ENCODE measurements at regions not wholly inside any gene's neighbourhood (a gene's known extent, or its start where the extent isn't known, plus 50 kb on each side); places are given as distances from the start of the nearest gene placed in this dataset.
A peak's percentile ranks its signal among the peaks of the same experiment; 100 is the strongest.

GRCh38 chr1:39087435-39087834, 61.3 kb downstream of the NDUFS5 start:
- in situ Hi-C loops (cut with MboI), result no loop called here
- no peak overlapping the region for H3K9ac ChIP-seq (ENCODE audit: control insufficient read depth, insufficient read depth, low read length)
- ChIA-PET CTCF (interaction anchor here (0.6 kb wide), 1 partner anchor 14 kb away, joined by 3 read pairs; no protein-coding TSS in a partner anchor), RAD21 (ENCODE audit: unreplicated experiment) (interaction anchor here (0.7 kb wide), 1 partner anchor 422 kb away, joined by 4 read pairs; no protein-coding TSS in a partner anchor), POLR2A (interaction anchor here (0.6 kb wide), 1 partner anchor 202 kb away, joined by 3 read pairs; no protein-coding TSS in a partner anchor), SMC1A (ENCODE audit: uncharacterized antibody, unreplicated experiment) (interaction anchor here (0.6 kb wide), 1 partner anchor 521 kb away, joined by 3 read pairs; no protein-coding TSS in a partner anchor)
- H3K27ac ChIP-seq (ENCODE audit: control insufficient read depth, insufficient read depth), result no peak overlapping the region
- H3K4me3 ChIP-seq, result no peak overlapping the region
- intact Hi-C loops (cut with micrococcal nuclease; ENCODE audit: unreplicated experiment), result no loop called here
- peak overlapping the region; percentile 50; the same call in 1 of the 2 replicates for H3K4me2 ChIP-seq (ENCODE audit: control insufficient read depth, insufficient read depth)
- H3K27me3 ChIP-seq (replicated peaks in 1 of 2; ENCODE audit: control insufficient read depth in 2 of 2, insufficient read depth in 2 of 2, low read length in 1 of 2), result peaks cover 0 to 3% of the 10 kb centered on the region in 2 experiments; a peak in 3 of 4 replicates
- BruUV-seq (replicated peaks), result no TSS peak
- no peaks in the 10 kb centered on the region for H3K79me2 ChIP-seq (ENCODE audit: control insufficient read depth, insufficient read depth, low read length)
- no peak overlapping the region for H2AFZ ChIP-seq (ENCODE audit: control insufficient read depth, low read depth, low read length)
- H3K4me1 ChIP-seq (ENCODE audit: control insufficient read depth, insufficient read depth, low read length), result peaks cover 13% of the 10 kb centered on the region
- no peaks in the 10 kb centered on the region for H4K20me1 ChIP-seq (ENCODE audit: control insufficient read depth, insufficient read depth)
- TF ChIP-seq MTA3 (IDR thresholded peaks at IDR 0.05; ENCODE audit: borderline replicate concordance, low read length) (no peak), PKNOX1 (IDR thresholded peaks at IDR 0.05) (no peak)
- TF ChIP-seq, protein P1, sequence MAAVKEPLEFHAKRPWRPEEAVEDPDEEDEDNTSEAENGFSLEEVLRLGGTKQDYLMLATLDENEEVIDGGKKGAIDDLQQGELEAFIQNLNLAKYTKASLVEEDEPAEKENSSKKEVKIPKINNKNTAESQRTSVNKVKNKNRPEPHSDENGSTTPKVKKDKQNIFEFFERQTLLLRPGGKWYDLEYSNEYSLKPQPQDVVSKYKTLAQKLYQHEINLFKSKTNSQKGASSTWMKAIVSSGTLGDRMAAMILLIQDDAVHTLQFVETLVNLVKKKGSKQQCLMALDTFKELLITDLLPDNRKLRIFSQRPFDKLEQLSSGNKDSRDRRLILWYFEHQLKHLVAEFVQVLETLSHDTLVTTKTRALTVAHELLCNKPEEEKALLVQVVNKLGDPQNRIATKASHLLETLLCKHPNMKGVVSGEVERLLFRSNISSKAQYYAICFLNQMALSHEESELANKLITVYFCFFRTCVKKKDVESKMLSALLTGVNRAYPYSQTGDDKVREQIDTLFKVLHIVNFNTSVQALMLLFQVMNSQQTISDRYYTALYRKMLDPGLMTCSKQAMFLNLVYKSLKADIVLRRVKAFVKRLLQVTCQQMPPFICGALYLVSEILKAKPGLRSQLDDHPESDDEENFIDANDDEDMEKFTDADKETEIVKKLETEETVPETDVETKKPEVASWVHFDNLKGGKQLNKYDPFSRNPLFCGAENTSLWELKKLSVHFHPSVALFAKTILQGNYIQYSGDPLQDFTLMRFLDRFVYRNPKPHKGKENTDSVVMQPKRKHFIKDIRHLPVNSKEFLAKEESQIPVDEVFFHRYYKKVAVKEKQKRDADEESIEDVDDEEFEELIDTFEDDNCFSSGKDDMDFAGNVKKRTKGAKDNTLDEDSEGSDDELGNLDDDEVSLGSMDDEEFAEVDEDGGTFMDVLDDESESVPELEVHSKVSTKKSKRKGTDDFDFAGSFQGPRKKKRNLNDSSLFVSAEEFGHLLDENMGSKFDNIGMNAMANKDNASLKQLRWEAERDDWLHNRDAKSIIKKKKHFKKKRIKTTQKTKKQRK (IDR thresholded peaks at IDR 0.05; ENCODE audit: low read depth, low read length), result no peak
- ATAC-seq (peak; percentile 34), DNase-seq (ENCODE audit: low read depth, low spot score) (no peak), FAIRE-seq (no peak)
- H3K9me3 ChIP-seq (replicated peaks; ENCODE audit: control insufficient read depth, insufficient read depth, low read length), result no peaks in the 10 kb centered on the region
- H3K36me3 ChIP-seq (ENCODE audit: control insufficient read depth in 2 of 2, insufficient read depth in 2 of 2, low read length in 1 of 2), result no peaks in the 10 kb centered on the region
- WGBS (ENCODE audit: insufficient coverage, insufficient replicate concordance, low lambda C conversion rate, missing lambda C conversion rate), result 33% methylated on average over 3 of the region's 3 CpGs

All from GM12878 (cell line).